SK-N-MC (cell line): ENCODE measurements at regions not wholly inside any gene's neighbourhood (a gene's known extent, or its start where the extent isn't known, plus 50 kb on each side); places are given as distances from the start of the nearest gene placed in this dataset.

Experiments
- DNase-seq: peaks from one replicate; pipeline ENCODE4 v3.0.0-alpha.2; 2011; ENCODE audit warnings: low read depth, low spot score
- H3K27ac ChIP-seq: fragments of 200-600 bp; sonication (generic); 2 replicates; pipeline ENCODE4 v1.5.1; 2016; ENCODE audit warnings: mixed run types
- H3K36me3 ChIP-seq: fragments of 200-600 bp; sonication (generic); 2 replicates; pipeline ENCODE4 v1.6.1; 2017; ENCODE audit warnings: antibody characterized with exemption, low read length, mixed read lengths; ENCODE audit not compliant: insufficient read depth
- H3K4me3 ChIP-seq: fragments of 200-600 bp; sonication (generic); 2 replicates; pipeline ENCODE4 v1.5.1; 2016
- H3K9ac ChIP-seq: fragments of 200-600 bp; sonication (generic); 2 replicates; pipeline ENCODE4 v1.8.0; 2017; ENCODE audit warnings: mixed run types, mixed read lengths; ENCODE audit not compliant: insufficient read length
- H3K9me3 ChIP-seq: fragments of 200-600 bp; sonication (generic); 2 replicates; pipeline ENCODE4 v1.6.1; 2017; ENCODE audit warnings: low read depth, mild to moderate bottlenecking, antibody characterized with exemption, low read length, moderate library complexity, mixed read lengths
- EZH2 ChIP-seq: fragments of 200-600 bp; sonication (generic); IDR thresholded peaks from one replicate; pipeline ENCODE4 v1.6.1; 2017; ENCODE audit warnings: antibody characterized with exemption
- FOXP2 ChIP-seq: optimal IDR thresholded peaks from 2 replicates; pipeline ENCODE3; 2011; ENCODE audit warnings: mild to moderate bottlenecking, moderate library complexity; ENCODE audit not compliant: insufficient read depth; ENCODE audit errors: extremely low read length, control extremely low read depth
- POLR2AphosphoS5 ChIP-seq: IDR thresholded peaks from 2 replicates; pipeline ENCODE4 v1.6.1; 2012; ENCODE audit warnings: mild to moderate bottlenecking, low read depth, low read length, borderline replicate concordance

DNA sequence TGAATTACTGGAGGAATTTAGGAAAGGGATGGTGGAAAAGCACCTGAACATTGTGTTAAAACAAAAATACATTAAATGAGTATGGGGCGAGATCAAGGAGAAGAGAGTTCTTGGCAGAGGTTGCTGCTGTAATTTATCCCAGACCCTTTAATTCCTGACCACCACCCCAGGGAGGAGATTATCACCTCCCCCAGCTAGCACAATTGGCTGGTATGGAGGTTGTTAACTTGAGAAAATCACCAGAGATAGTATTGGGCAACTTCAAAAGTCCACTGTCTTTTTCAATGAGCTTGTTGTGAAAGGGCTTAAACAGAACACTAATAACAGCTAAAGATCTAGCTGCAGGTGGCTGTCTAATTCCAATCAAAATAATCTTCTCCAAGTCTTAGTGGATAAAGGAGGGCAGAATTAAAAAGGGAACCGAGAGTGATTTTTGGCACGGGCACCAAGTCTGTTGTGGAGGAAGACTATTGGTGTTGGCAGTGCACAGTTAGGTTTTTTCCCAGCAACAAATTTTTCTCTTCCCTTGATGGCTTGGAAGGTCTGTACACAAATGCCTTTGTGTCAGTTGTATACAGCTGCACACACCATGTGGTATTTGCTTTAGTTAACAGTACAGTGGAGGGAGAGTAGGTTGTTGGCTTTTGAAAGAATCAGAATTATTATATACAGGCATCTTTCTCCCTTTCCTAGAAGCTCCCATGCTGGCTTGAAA is 289.5 kb downstream of the SLC4A3 start:
- no peak overlapping the region for H3K9ac ChIP-seq
- no peak overlapping the region for H3K27ac ChIP-seq
- no peak for DNase-seq
- H3K36me3 ChIP-seq: no peaks in the 10 kb centered on the region
- H3K4me3 ChIP-seq: no peak overlapping the region
- no peaks in the 10 kb centered on the region for H3K9me3 ChIP-seq
- TF ChIP-seq POLR2AphosphoS5 (no peak), EZH2 (no peak), FOXP2 (no peak)

DNA sequence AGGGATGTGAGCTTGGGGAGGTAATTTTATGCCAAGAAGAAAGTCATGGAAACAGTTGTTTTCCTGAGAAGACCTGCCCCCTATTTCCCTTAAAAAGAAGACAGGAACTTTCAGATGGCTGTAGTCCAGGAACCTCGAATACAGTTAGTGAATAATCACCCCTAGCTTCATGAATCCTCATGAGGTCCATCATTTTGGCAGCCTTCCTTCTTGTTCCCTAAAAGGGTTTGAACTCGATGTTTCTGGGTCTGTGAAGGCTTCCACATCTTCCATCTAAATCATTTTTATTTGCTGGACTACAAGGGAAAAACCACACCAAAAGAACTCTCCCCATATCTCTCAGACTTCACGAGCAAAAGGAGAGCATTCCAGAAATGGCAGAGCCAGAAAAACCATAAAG is 290.8 kb downstream of the SLC4A3 start:
- Histone ChIP-seq H3K9ac (no peak overlapping the region), H3K9me3 (no peaks in the 10 kb centered on the region), H3K36me3 (no peaks in the 10 kb centered on the region), H3K27ac (no peak overlapping the region), H3K4me3 (no peak overlapping the region)
- TF ChIP-seq FOXP2 (no peak), POLR2AphosphoS5 (no peak), EZH2 (no peak)
- DNase-seq: no peak

- DNase-seq: no peak
- TF ChIP-seq POLR2AphosphoS5 (no peak), EZH2 (no peak), FOXP2 (no peak)
- H3K4me3 ChIP-seq: no peak overlapping the region
- H3K36me3 ChIP-seq: no peaks in the 10 kb centered on the region
- H3K9ac ChIP-seq: no peak overlapping the region
- H3K27ac ChIP-seq: no peak overlapping the region
- no peaks in the 10 kb centered on the region for H3K9me3 ChIP-seq
Measured at GRCh38 chr2:219918944-219919343, 291.5 kb downstream of the SLC4A3 start.

- Histone ChIP-seq H3K36me3 (no peaks in the 10 kb centered on the region), H3K27ac (no peak overlapping the region), H3K9me3 (no peaks in the 10 kb centered on the region), H3K9ac (no peak overlapping the region), H3K4me3 (no peak overlapping the region)
- TF ChIP-seq EZH2 (no peak), POLR2AphosphoS5 (no peak), FOXP2 (no peak)
- no peak for DNase-seq
Measured at GRCh38 chr2:219919506-219919905, 292.1 kb downstream of the SLC4A3 start.

DNA sequence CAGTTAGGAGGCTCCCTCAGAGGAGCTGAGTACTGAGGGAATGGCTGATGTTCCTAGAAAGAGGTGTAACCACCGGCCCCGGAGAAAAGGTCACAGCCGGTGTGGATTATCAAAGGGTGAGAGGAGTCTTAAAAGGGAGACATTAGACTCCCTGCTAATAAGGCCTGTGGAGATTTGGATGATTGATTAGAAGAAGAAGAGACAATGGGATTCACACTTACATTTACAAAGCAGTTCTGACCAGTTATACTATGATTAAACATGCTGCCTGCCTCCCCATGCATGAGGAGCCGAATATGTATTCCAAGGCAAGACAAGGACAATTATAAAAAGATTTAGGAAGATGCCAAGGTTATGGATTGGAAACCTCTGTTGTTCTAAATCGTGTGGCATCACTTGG is 302.4 kb downstream of the SLC4A3 start:
- Histone ChIP-seq H3K27ac (no peak overlapping the region), H3K36me3 (no peaks in the 10 kb centered on the region), H3K4me3 (no peak overlapping the region), H3K9ac (no peak overlapping the region), H3K9me3 (no peaks in the 10 kb centered on the region)
- TF ChIP-seq POLR2AphosphoS5 (no peak), FOXP2 (no peak), EZH2 (no peak)
- no peak for DNase-seq

GRCh38 chr2:219939647-219940046 is 312.2 kb downstream of the SLC4A3 start:
- no peak for DNase-seq
- TF ChIP-seq FOXP2 (no peak), EZH2 (no peak), POLR2AphosphoS5 (no peak)
- Histone ChIP-seq H3K9ac (no peak overlapping the region), H3K27ac (no peak overlapping the region), H3K4me3 (no peak overlapping the region), H3K9me3 (no peaks in the 10 kb centered on the region), H3K36me3 (no peaks in the 10 kb centered on the region)

DNA sequence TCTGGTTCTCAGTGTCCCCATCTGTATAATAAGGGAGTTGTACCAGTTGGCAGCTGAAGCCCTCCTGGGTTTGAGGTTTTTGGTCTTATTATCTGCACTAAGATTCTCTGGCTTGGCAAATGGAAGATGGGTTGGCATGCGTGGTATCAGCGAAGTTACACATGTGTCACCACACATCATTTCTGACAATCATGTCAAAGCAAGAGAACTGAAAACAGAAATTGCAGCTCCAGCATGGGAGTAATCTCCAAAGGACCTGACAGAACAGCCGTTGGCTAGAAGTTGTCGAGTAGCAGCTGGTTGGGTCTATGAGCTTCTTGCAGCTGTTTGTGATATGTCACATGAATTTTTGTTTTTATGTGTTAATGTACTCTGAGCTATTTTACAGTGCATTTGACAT is 317.4 kb downstream of the SLC4A3 start:
- TF ChIP-seq FOXP2: no peak
- TF ChIP-seq POLR2AphosphoS5: no peak
- no peak for TF ChIP-seq EZH2

GRCh38 chr2:219946021-219946420 is 318.6 kb downstream of the SLC4A3 start:
- TF ChIP-seq EZH2: no peak
- TF ChIP-seq FOXP2: no peak
- no peak for TF ChIP-seq POLR2AphosphoS5
- H3K9me3 ChIP-seq: no peaks in the 10 kb centered on the region
- DNase-seq: no peak

More for the DNA sequence above, 317.4 kb downstream of the SLC4A3 start:
- H3K9me3 ChIP-seq: no peaks in the 10 kb centered on the region
- no peak overlapping the region for H3K9ac ChIP-seq
- no peak overlapping the region for H3K4me3 ChIP-seq
- no peak overlapping the region for H3K27ac ChIP-seq
- no peaks in the 10 kb centered on the region for H3K36me3 ChIP-seq
- DNase-seq: no peak

GRCh38 chr2:219946529-219946928 is 319.1 kb downstream of the SLC4A3 start:
- H3K4me3 ChIP-seq: no peak overlapping the region
- DNase-seq: no peak
- no peaks in the 10 kb centered on the region for H3K36me3 ChIP-seq
- no peaks in the 10 kb centered on the region for H3K9me3 ChIP-seq
- no peak overlapping the region for H3K27ac ChIP-seq
- H3K9ac ChIP-seq: no peak overlapping the region
- TF ChIP-seq POLR2AphosphoS5: no peak
- TF ChIP-seq EZH2: no peak
- TF ChIP-seq FOXP2: no peak

More at GRCh38 chr2:219946021-219946420, 318.6 kb downstream of the SLC4A3 start:
- Histone ChIP-seq H3K27ac (no peak overlapping the region), H3K4me3 (no peak overlapping the region), H3K9ac (no peak overlapping the region), H3K36me3 (no peaks in the 10 kb centered on the region)
